HPDE6-E6E7 (cell line): ENCODE measurements at regions not wholly inside any gene's neighbourhood (a gene's known extent, or its start where the extent isn't known, plus 50 kb on each side); places are given as distances from the start of the nearest gene placed in this dataset.
"Not testable (repeated sequence)": the region's sequence is repeated elsewhere in the genome, so short reads cannot be mapped to it uniquely, and the experiment has no call there.

ENCODE experiments used
- DNase-seq: peaks from one replicate; pipeline ENCODE4 v3.0.0; 2011; ENCODE audit warnings: missing footprints; ENCODE audit errors: extremely low spot score

DNA sequence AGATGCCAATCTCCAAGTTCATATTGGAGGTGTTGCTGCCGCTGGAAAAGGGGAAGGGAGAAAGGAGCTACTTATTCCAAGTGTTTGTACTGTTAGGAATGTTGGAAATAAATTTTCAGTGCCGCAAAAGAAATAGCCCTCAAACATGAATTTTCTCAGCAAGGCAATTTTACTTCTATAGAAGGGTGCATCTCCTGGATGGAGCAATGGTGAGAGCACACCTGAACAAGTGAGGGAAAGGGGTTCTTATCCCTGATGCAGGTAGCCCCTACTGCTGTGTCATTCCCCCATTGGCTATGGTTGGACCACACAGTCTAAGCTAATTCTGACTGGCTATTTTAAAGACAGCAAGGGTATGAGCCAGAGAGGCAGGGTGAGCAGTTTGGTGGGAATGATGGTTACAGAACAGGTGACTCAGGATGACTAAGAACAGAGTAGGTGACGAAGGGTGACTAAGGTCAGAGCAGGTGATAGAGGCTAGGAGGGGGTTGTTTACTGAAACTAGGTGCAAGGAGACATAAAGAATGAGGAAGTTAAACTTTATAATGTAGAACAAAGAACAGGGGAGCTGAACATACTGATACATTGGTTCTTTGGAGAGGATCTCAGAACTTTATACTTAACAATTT lies 503.5 kb downstream of the EDEM1 start:
- no peak for DNase-seq

DNA sequence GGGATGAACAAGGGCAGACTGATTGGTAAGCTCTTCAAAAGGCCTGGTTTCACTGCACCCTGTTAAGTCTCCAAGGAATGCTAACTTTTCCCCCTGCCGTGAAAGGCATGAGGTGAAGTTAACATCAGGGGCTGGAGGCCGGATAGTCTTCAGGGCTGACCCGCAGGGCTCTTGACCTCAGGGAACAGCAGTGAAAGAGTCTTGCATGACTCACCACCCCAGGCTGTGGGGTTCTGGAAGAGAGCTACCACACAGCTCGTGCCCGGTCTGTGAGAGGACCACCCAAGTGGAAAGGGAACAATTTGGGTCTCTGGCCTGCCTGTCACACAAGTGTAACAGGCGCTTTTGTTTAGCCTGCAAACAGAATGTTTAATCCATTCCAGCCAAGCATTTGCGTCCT lies 504.9 kb downstream of the EDEM1 start:
- no peak for DNase-seq

DNA sequence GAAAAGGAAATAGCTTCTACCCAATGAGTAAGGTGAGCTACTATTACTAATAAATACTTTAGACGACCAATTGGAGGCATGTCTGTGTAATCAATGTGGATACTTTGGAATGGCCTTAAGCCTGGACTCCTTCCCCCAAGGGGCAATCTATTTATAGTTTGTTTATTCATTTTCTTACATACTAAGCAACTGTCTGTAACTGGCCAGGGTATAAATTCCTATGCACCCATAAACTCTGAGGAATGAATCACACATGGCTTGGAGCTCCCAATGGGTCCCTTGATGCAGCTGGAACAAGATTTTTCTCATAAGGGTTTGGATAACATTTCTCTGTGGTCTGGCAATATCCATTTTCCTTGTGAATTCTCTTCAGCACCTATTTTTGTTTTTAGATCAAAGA lies 506.8 kb downstream of the EDEM1 start:
- DNase-seq, result no peak

DNA sequence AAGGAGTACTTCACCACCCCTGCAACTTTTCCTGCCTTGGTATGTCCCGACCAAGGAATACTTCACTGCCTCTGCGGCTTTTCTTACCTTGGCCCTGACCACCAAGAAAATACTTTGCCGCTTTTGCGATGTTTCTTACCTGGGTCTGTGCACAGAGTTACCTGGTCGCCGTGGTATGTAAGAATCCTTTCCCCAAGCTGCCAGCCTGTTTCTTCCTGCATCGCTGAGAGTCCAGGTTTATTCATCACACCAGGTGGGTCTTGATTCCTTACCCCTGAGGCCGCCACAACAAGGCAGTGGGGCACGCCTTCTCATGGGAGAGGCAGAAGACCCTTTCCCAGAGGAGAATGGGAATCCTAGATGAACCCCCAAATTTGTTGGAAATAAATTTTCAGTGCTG lies 511.3 kb downstream of the EDEM1 start:
- no peak for DNase-seq

DNA sequence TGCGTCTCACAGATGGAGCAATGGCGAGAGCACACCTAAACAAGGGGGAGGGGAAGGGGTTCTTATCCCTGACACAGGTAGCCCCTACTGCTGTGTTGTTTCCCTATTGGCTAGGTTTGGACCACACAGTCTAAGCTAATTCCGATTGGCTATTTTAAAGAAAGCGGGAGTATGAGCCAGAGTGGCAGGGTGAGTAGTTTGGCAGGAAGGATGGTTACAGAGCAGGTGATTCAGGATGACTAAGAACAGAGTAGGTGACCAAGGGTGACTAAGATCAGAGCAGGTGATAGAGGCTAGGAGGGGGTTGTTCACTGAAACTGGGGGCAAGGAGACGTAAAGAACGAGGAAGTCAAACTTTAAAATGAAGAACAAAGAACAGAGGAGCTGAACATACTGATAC lies 511.8 kb downstream of the EDEM1 start:
- no peak for DNase-seq

DNA sequence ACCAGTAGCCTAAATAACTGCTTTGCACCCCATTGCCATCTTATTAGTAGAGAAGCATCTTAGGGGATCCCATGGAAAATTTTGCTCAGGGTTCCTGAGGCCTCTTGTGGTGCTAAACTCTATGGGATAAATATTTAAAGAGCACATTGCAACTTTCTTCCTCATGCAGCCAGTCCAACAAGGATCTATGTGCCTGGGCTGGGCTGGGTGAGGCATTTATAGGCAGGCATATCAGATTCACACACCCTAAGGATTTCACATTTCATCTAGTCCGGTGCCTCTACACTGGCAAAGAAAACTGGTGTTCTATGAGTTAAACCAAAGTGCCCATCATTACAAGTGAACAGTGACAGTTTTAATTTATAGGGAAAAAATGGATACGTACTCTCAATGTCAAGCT lies 512.3 kb downstream of the EDEM1 start:
- DNase-seq, result no peak

DNA sequence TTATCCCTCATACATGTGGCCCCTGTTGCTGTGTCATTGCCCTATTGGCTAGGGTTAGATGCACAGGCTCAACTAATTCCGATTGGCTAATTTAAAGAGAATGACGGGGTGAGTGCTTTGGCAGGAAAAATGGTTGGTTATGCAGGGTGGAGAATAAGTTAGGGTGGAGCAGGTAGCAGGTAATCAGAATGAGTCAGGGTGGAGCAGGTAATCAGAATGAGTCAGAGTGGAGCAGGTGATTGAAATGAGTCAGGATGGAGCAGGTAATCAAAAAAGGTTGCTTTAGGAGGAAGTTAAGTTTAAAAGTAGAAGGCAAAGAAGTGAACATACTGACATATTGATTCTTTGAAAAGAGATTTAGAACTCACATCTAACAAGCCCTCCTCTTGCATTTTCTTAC lies 513.5 kb downstream of the EDEM1 start:
- not testable (repeated sequence) for DNase-seq

DNA sequence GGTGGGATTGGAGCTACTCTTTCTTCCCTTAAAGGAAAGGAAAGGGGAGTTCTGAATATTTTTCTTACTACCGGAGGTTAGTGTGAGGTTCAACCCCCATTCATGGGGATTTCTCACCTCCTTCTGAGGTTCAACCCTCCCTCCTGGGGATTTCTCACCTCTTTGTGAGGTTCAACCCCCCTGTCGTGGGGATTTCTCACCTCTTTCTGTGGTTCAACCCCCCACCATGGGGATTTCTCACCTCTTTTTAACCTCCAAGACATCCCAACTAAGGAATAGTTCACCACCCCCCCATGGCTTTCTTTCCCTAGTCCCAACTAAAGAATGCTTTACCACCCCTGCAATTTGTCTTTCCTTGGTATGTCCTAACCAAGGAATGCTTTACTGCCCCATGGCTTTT lies 520.3 kb downstream of the EDEM1 start:
- DNase-seq, result no peak

DNA sequence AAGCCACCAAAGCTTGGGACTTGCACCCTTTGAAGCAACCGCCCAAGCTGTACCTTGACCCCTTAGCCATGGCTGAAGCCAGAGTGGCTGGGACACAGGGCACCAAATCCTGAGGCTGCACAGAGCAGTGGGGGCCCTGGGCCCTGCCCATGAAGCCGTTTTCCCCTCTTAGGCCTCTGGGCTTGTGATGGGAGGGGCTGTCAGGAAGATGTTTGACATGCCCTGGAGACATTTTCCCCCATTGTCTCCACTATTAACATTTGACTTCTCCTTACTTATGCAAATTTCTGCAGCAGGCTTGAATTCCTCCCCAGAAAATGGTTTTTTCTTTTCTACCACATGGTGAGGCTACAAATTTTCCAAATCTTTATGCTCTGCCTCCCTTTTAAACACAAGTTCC lies 522.2 kb downstream of the EDEM1 start:
- DNase-seq, result no peak

DNA sequence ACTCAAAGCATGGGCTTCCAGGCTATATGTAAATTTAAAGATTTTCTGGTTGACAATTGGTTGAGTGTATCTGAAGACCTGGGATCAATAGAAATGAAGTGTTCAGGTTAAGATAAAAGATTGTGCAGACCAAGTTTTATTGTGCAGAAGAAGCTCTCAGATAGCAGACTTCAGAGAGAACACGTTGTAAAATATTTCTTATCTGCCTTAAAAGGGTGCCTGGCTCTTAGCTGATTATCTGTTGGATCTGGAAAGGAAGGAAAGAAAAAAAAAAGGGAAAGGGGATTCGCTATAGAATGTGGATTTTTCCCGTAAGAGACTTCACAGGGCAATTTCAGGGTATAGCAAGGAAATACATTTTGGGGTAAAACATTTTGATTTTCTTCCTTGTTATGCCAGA lies 523.2 kb downstream of the EDEM1 start:
- no peak for DNase-seq

DNA sequence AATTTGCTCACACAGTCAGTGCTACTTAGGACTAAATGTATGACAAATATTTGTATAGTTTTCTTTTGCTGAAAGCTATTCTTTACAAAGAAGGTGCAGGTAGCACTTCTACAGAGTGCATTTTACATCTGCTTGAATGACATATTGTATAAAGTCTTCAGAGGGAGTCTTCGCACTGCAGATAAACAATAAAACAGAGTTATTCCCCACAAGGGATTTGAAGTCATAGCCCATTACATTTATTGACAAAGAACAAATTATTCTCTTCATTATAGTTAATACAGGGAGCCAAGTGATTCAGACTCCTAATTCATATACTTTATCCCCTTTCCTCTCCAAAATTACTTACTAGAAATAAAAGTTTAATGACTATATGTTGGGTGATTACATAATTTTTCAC lies 529.7 kb downstream of the EDEM1 start:
- DNase-seq, result no peak

DNA sequence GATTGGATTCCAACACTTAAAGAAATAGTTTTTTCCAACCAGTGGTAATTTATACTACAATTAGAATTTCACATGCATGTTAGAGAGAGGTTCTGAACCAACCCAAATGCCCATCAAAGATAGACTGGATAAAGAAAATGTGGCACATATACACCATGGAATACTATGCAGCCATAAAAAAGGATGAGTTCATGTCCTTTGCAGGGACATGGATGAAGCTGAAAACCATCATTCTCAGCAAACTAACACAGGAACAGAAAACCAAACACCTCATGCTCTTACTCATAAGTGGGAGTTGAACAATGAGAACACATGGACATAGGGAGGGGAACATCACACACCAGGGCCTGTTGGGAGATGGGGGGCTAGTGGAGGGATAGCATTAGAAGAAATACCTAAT lies 532.2 kb downstream of the EDEM1 start:
- not testable (repeated sequence) for DNase-seq

DNA sequence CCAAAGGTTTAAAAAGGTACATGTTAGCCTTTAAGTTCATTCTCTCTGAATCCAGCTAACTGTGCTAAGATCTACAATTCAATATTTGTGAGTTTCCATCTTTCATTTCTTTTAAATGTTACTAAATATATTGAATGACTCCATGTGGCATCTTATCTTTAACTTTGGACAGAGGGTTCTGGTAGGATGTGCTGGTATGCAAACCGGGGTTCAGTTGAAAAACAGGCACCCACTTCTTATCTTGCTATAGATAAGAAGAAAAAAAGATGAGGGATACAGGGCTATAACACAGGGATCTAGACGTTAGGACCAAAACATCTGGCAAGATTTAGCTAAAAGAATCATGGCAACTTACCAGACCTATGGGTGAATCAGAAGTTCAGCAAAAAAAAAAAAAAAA lies 538.3 kb downstream of the EDEM1 start:
- DNase-seq, result no peak

DNA sequence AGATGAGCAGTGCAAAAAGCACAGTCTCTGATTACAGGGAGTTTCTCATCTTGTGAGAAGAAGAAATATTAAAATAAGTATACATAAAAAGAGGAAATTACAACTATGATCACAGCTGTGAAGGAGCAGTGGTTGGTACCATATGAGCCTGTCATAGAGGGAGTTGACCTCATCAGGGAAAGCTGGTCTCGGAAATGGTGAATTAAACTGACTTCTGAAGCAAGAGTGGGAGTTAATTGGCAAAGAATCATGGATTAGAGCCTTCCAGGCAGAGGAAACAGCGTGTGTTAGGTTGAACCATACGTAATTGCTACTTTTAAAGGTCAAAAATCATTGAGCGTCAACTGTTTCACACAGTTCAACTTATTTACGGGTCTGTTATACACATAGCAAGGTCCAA lies 539.1 kb downstream of the EDEM1 start:
- no peak for DNase-seq

DNA sequence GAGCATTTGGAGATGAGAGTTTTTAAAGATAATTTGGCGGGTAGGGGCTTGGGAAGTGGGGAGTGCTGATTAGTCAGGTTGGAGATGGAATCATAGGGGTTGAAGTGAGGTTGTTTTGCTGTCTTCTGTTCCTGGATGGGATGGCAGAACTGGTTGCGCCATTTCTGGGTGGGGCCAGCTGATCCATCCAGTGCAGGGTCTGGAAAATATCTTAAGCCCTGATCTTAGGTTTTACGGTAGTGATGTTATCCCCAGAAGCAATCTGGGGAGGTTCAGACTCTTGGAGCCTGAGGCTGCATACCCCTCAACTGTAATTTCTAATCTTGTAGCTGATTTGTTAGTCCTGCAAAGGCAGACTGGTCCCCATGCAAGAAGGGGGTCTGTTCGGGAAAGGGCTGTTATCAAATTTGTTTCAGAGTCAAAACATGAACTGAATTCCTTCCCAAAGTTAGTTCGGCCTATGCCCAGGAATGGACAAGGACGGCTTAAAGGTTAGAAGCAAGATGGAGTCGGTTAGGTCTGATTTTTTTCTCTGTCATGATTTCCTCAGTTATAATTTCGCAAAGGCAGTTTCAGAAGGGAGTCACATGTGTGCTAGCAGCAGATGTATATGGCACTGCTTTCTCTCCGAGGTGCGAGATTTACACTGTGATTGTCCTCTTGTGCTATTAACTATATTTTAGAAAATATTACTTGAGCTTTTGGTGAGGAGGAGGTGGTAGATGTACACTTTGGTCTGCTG lies 540.4 kb downstream of the EDEM1 start:
- no peak for DNase-seq

DNA sequence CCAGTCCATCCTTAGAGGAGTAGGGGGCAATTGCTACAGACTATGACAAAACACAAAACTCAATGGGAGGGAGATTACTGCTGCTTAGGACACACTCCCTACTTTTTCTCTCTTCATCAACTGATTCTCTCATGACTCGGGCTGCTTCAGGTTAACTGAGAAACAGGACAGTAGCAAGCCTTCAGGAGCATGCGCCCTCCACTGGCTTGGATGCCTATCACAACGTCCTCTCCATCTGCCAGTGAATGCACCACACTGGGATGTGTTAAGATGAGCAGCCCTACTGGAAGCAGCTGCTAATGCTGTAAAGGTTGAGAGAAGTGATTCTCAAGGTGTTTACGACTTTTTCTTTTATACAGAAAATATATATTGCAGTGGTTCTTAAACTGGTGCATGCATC lies 542.3 kb downstream of the EDEM1 start:
- DNase-seq, result no peak

DNA sequence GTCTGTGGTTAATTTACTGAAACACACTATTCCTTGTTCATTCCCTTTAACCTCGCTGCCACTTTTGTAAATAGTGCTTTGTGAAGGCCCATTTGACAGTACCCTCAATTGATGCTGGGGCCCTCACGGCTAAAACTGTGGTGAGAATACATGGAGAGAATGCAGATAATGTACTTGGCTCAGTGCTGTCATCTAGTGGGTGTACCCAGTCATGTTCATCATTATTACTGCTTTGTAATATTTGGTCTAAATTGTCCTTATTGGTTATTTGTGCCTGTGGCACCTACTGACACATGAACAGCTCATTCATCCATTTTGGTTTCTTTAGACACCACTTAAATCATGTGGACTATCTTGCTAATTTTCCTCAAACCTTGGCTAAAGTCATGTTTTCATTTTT lies 543.6 kb downstream of the EDEM1 start:
- no peak for DNase-seq

DNA sequence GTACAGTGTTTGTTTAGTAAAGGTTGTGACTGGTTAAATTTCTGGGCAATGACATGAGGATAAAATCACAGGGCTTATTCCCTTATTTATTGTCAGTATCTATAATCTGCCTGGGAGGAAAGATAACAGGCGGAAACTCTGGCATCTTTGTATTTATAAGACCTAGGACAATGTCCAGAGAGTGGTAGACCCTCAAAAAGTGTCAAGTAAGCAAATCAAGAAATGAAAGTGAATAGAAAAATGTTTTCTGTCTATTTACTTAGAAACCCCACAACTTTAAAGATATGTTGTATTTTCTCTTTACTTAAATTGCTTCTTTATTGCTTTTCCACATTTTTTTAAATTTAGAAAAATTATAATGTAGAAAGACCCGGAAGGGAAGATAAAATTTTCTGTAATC lies 544.6 kb downstream of the EDEM1 start:
- DNase-seq, result no peak

DNA sequence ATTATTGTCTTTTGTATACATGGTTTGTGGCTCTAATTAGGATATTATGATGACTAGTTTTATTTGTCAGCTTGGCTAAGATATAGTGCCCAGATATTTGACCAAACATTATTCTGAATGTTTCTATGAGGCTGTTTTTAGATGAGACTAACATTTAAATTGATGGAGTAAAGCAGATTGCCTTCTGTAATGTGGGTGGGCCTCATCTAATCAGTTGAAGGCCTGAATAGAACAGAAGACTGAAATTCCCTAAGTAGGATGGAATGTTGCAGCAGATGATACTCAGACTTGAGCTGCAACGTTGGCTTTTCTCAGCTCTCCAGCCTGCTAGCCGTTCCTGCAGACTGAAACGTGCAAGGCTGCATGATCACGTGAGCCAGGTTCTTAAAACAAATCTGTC lies 546.5 kb downstream of the EDEM1 start:
- DNase-seq, result no peak

DNA sequence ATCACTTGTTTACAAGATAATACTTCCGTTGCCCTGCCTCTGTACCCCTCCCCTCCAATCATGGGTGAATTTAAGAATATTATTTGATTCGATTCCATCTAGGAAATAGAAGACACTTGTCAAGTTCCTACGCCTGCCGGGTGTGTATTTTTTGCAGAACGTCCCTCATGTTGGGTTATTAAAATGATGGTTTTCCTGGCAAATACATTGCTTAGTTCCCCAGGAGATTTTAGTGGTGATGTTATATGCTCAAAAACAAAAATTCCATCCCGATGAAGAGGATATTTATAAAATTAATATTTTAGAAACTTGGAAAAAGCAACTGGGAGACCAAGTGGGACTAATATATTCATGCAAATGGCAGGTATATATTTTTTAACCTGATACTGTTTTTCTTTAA lies 548.4 kb downstream of the EDEM1 start:
- no peak for DNase-seq

DNA sequence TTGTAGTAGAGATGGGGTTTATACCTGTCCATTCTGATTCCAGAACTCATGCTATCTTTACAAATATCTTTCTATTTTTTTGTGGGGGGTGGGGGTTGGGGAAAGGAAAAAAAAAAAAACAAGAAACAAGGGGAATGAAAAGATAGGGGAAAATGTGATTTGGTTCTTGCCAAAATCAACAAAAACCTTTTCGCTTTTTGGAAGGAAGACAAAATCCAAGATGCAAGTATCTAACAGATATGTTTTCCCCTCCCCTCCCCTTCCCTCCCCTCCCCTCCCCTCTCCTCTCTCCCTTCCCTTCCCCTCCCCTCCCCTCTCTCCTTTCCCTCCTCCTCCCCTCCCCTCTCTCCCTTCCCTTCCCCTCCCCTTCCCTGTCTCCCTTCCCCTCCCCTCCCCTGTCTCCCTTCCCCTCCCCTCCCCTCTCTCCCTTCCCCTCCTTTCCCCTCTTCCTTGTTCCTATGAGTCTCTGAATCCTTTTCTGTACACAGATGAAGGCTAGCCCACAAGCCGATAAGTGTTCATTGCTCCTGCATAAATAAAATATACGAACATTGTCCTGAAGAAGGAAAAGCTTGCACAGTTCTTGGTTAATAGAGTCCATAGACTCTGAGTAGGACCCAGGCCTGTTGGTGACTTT lies 551.9 kb downstream of the EDEM1 start:
- no peak for DNase-seq

DNA sequence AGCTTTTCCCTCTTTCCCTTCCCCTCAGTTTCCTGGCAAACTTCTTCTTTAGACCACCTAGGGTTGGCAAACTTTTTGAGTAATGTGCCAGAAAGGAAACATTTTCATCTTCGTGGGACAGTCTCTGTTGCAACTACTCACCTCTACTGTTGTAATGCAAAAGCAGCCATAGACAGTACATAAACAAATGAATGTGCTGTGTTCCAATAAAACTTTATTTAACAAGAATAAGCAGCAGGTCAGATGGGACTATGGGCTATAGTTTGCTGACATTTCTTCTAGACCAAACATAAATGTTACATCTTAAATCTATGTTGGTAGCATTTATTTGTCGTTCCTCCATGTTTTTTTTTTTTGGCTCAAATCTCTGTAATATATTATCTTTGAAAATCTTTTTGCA lies 552.4 kb downstream of the EDEM1 start:
- DNase-seq, result no peak

DNA sequence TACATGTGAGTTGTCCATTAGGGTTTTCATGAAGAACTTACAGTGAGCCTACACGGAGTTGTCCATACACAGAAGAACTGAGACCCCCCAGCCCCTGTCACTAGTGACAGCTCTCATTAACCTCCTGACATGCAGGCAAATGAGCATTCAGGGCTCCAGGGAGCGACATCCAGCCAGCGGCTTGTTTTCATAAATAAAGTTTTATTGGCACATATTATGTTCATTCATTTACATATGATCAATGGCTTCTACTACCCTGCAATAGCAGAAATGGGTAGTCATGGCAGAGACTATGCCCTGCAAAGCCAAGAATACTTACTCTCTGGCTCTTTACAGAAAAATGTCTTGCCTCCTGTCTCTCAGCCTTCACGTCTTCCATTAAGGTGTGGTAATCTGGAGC lies 553.5 kb downstream of the EDEM1 start:
- no peak for DNase-seq
